K562 (cell line): ENCODE measurements at regions not wholly inside any gene's neighbourhood (a gene's known extent, or its start where the extent isn't known, plus 50 kb on each side); places are given as distances from the start of the nearest gene placed in this dataset.

ENCODE experiments used
- ETV6 ChIP-seq, 3 experiments: fragments of 150-350 bp in 1 of 3; sonication (generic) in 1 of 3; formaldehyde crosslinking in 1 of 3; IDR thresholded peaks; 2 replicates each; pipeline versions ENCODE4 v1.6.1 to v1.8.0; 2014 to 2022; ENCODE audit warnings: borderline replicate concordance in 2 of 3, low read depth in 2 of 3, antibody characterized with exemption in 1 of 3, low read length in 1 of 3, mild to moderate bottlenecking in 1 of 3, missing genetic modification reagents in 1 of 3
- FOXJ3 ChIP-seq: sonication (generic); formaldehyde crosslinking; IDR thresholded peaks from 2 replicates; pipeline ENCODE4 v1.4.0; 2020; ENCODE audit warnings: mild to moderate bottlenecking, missing genetic modification reagents
- ILK ChIP-seq: fragments of 450-650 bp; IDR thresholded peaks from 2 replicates; pipeline ENCODE4 v1.6.1; 2016; ENCODE audit warnings: missing genetic modification characterization, low read depth, mild to moderate bottlenecking, missing compliant biosample characterization, moderate library complexity, borderline replicate concordance
- ZNF79 ChIP-seq: fragments of 250-450 bp; sonication (Bioruptor Pico); IDR thresholded peaks from 2 replicates; pipeline ENCODE4 v1.4.0; 2020; ENCODE audit warnings: low read depth, mild to moderate bottlenecking, moderate library complexity
- TF ChIP-seq, protein P1 (sequence below), 3 experiments: fragments of 200-800 bp in 1 of 3; fragments of 250-450 bp in 1 of 3; fragments of 450-650 bp in 1 of 3; sonication (Bioruptor Pico) in 1 of 3; sonication (Bioruptor generic) in 1 of 3; formaldehyde crosslinking in 1 of 3; IDR thresholded peaks; 2 replicates each; pipeline versions ENCODE4 v1.6.1 to v1.8.0; 2016 to 2022; ENCODE audit warnings: mild to moderate bottlenecking in 2 of 3, missing genetic modification characterization in 2 of 3, missing compliant biosample characterization in 1 of 3, moderate library complexity in 1 of 3

DNA sequence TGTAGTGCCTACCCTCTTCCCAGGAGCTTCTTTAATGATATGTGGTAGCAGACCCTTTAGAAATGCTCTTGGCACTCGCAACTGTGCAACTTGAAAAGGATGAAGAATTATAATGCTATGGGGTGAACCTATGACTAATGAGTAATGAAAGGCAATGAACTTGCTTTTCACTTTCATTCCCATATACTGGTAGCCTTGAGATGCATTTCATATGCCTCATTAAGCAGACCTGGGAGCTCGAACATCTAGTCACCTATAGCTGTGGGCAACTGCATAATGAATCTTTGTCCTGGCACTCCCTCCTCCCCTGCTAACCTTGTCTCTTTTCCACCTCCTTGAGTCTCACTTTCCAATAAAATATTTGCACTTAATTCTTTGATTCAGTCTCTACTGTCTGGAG, 605.9 kb upstream of the DAB2 start (continued):
- TF ChIP-seq, protein P1, sequence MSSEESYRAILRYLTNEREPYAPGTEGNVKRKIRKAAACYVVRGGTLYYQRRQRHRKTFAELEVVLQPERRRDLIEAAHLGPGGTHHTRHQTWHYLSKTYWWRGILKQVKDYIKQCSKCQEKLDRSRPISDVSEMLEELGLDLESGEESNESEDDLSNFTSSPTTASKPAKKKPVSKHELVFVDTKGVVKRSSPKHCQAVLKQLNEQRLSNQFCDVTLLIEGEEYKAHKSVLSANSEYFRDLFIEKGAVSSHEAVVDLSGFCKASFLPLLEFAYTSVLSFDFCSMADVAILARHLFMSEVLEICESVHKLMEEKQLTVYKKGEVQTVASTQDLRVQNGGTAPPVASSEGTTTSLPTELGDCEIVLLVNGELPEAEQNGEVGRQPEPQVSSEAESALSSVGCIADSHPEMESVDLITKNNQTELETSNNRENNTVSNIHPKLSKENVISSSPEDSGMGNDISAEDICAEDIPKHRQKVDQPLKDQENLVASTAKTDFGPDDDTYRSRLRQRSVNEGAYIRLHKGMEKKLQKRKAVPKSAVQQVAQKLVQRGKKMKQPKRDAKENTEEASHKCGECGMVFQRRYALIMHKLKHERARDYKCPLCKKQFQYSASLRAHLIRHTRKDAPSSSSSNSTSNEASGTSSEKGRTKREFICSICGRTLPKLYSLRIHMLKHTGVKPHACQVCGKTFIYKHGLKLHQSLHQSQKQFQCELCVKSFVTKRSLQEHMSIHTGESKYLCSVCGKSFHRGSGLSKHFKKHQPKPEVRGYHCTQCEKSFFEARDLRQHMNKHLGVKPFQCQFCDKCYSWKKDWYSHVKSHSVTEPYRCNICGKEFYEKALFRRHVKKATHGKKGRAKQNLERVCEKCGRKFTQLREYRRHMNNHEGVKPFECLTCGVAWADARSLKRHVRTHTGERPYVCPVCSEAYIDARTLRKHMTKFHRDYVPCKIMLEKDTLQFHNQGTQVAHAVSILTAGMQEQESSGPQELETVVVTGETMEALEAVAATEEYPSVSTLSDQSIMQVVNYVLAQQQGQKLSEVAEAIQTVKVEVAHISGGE (CRISPR knock-in tag; IDR thresholded peaks at IDR 0.05): no peak
- TF ChIP-seq ZNF79 (CRISPR knock-in tag) (no peak), ETV6 (IDR thresholded peaks at IDR 0.05; ENCODE audit: borderline replicate concordance in 1 of 2, low read depth in 2 of 2, low read length in 1 of 2) (no peak), ETV6 (CRISPR knock-in tag; IDR thresholded peaks at IDR 0.05; ENCODE audit: borderline replicate concordance) (no peak), ILK (tag) (no peak), FOXJ3 (CRISPR knock-in tag) (no peak)
- TF ChIP-seq, all 486 proteins: peak for 0
